ENCODE measurements at regions not wholly inside any gene's neighbourhood (a gene's known extent, or its start where the extent isn't known, plus 50 kb on each side); places are given as distances from the start of the nearest gene placed in this dataset.
"Not testable (repeated sequence)": the region's sequence is repeated elsewhere in the genome, so short reads cannot be mapped to it uniquely, and the experiment has no call there.

GRCh38 chr16:27600381-27600780, 50.4 kb downstream of the KATNIP start:
- intact Hi-C loops (cut with micrococcal nuclease) = no loop called here

DNA sequence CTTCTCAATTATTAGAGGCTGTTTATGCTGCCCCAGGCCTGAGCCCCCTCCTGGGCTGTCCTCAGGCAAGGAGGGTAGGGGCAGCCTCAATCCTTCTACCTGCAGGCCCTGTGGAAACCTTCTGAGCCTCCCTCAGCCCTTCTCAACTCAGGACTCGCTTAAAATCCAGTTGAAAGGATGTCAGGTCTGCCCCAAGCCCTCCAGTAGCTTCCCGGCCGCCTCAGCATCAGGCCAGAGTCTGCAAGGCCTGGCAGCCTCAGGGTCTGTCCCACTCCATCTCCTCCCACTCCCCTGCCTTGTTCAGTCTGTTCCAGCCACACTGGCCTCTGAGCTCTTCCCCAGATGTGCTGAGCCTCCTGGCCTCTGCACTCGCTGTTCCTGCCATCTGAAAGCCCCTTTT, 52.2 kb downstream of the KATNIP start:
- intact Hi-C loops (cut with micrococcal nuclease) = no loop called here

DNA sequence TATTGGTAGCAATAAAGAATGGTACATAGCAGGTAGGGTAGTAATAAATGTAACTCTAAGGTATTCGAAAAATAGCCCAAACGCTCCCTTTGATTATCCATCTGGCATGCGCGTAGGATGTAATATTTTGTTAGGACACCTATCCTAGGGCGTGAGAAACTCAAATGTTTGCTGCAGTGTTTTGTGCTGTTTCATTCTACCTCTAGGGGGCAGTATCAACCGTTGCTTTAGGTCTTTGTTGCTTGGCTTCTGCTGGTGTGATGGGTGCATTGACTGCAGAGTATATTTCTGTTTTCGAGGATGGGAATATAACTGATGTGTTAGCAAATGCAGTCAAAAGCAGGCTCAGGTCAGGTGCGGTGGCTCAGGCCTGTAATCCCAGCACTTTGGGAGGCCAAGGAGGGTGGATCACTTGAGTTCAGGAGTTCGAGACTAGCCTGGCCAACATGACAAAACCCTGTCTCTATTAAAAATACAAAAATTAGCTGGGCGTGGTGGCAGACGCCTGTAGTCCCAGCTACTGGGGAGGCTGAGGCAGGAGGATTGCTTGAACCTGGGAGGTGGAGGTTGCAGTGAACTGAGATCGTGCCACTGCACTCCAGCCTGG, 55.7 kb downstream of the KATNIP start:
- intact Hi-C loops (cut with micrococcal nuclease) = loop anchor here (2.0 kb wide), 1 partner anchor 465 kb away; no protein-coding TSS in a partner anchor

DNA sequence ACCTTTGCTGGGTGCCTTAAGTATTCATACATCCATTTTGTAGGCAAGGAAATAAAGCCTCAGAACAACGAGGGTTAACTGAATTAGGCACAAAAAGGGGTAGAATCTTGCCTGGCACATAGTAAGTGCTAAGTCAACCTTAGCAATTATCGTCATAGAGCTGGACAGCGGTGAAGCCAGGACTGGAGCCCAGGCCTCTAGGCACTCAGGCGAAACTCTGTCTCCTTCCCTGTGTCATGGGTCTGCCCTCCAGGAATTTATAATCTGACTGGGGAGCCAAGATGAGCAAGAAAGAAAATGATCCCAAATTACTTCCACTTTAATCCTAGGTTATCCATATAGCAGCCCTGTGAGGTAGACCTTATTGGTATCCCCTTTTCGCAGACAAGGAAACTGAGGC, 61.4 kb downstream of the KATNIP start:
- intact Hi-C loops (cut with micrococcal nuclease) = no loop called here

GRCh38 chr16:27613238-27613791, 63.4 kb downstream of the KATNIP start:
- intact Hi-C loops (cut with micrococcal nuclease) = no loop called here

DNA sequence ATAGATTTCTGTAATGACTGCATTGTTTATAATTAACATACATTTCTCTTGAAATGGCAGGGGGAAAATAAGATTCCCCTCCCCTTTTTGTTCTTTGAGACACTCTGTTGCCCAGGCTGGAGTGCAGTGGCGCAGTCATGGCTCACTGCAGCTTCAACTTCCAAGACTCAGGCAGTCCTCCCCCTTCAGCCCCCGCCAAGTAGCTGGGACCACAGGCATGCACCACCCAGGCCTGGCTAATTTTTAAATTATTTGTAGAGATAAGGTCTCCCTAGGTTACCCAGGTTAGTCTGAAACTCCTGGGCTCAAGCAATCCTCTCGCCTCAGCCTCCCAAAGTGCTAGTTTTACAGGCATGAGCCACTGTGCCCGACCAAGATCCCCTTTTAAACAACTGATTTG, 67.7 kb downstream of the KATNIP start:
- intact Hi-C loops (cut with micrococcal nuclease) = no loop called here

DNA sequence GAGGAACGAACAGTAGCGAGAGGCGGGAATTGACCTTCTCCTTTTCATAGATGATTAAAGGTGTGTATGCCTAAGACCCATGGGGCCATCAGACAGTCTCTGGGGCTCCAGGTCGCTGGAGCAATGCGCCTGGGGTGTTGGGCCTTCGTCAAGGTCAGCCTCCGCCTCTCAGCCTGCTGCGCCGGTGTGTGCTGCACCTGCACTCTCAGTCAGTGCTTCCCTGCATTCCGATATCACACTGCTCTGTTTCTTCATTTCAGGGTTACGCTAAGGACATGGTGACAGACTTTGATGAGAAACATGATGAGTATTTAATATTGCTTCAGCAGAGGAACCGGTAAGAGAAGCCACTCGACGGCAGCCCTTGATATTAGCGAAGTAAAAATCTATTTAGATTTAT, 68.2 kb downstream of the KATNIP start:
- intact Hi-C loops (cut with micrococcal nuclease) = no loop called here

- intact Hi-C loops (cut with micrococcal nuclease) = no loop called here
These were observed 68.8 kb downstream of the KATNIP start for GRCh38 chr16:27618606-27619327.

DNA sequence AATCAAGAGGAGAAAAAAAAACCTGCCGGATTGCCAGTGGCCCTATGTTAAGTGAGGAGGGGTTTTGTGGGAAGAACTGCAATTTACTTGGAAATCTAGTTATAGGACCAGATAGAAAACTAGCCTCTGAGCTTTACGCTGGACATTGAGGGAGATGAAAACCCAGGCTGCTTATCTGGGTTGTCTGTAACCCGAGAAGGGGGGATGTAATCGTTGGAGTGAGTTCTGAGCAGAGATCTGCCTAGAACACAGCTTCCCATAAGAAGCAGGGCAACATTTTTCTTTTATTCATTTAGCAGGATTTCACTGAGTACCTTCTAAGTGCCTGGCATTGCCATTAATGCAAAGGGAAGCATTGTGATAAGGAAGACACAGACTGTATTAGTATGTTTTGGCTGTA, 70.6 kb downstream of the KATNIP start:
- intact Hi-C loops (cut with micrococcal nuclease) = no loop called here

- intact Hi-C loops (cut with micrococcal nuclease) = no loop called here
These were observed 74.5 kb downstream of the KATNIP start for GRCh38 chr16:27624154-27625049.

- intact Hi-C loops (cut with micrococcal nuclease) = no loop called here
These were observed 75.2 kb downstream of the KATNIP start for GRCh38 chr16:27625050-27625697.

DNA sequence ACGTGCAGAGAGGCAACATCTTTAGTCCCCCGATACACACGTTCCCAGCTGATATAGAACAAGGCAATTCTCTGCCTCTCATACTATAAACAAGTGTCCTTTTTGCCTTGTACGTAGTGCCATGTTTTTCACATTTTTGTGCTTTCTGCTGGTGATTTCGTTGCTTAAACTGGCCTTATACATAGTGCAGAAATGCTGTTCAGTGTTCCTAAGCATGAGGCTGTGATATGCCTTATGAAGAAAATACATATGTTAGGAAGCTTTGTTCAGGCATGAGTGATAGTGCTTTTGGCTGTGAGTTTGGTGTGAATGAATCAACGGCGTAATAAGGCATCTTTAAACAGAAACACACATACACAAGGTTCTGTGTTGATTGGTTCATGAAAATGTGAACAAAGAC, 77.2 kb downstream of the KATNIP start:
- intact Hi-C loops (cut with micrococcal nuclease) = no loop called here

DNA sequence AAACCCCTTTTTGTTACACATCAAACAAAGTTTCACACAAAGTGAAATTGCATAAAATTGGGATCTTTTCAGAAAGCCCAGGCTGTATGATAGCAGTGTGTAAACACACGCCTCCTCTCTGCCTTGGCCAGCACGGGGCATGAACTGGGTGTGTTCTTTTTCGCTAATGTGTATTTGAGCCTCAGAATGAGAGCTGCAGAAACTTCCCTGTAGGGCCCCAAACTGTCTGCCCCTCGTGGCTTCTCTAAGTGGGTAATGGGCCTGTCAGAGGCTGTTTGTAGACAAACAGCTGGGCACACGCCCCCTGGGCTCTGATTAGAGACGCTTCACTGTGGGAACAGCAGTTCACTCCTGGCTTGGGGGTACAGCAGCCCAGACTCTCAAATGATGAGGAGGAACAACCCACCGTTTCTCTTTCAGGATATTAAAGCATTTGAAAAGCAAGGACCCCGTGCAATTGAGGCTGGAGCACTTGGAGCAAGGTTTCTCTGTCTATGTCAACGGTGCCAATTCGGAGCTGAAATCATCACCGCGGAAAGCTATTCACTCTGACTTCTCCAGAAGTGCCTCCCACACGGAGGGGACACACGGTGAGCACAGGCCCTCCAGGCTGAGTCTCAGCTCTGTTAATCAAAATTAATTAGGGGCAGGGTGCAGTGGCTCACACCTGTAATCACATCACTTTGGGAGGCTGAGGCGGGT, 78.4 kb downstream of the KATNIP start:
- intact Hi-C loops (cut with micrococcal nuclease) = no loop called here

GRCh38 chr16:27628943-27629462, 79.1 kb downstream of the KATNIP start:
- intact Hi-C loops (cut with micrococcal nuclease) = not testable (repeated sequence)

GRCh38 chr16:27632216-27632615, 82.3 kb downstream of the KATNIP start:
- intact Hi-C loops (cut with micrococcal nuclease) = loop anchor here (10.0 kb wide), 1 partner anchor 233 kb away; no protein-coding TSS in a partner anchor

- intact Hi-C loops (cut with micrococcal nuclease) = loop anchor here (10.0 kb wide), 1 partner anchor 232 kb away; no protein-coding TSS in a partner anchor
These were observed 83.3 kb downstream of the KATNIP start for GRCh38 chr16:27633221-27633620.

DNA sequence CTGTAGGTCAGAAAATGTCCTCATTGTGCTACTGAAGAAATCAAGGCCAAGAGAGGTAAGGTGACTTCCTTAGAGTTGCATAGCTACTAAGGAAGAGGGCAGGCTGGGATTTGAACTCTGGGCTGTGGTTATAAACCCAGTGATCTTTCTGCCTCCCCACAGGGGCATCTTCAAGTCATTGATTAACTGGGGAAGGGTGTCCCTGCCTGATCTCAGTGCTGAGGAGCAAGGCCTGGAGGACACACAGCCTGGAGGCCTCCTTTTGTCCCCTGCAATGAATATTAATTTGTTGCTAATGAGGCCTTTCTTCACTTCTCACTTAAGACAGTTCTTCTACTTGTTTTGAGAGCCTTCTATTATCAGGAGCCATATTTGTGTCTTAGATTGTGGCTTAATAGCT, 83.8 kb downstream of the KATNIP start:
- intact Hi-C loops (cut with micrococcal nuclease) = loop anchor here (10.0 kb wide), 1 partner anchor 231 kb away; no protein-coding TSS in a partner anchor

DNA sequence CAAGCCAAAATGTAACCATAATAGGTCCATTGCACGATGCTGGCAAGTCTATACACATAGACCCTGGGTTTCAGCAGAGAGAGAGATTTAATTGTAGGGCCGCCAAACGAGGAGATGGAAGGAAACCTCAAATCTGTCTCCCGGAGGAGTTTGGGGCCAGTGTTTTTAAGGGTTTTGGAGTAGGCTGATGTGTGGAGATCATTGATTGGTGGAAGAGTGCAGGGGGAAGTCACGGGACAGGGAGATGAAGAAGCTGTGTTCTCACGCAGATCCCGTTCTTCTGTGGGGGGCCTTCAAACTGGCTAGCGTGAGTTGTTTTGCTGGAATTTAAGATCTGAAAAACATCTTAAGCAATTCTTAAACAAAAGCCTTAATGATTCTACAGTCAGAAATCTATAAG, 84.8 kb downstream of the KATNIP start:
- intact Hi-C loops (cut with micrococcal nuclease) = loop anchor here (10.0 kb wide), 1 partner anchor 230 kb away; no protein-coding TSS in a partner anchor

DNA sequence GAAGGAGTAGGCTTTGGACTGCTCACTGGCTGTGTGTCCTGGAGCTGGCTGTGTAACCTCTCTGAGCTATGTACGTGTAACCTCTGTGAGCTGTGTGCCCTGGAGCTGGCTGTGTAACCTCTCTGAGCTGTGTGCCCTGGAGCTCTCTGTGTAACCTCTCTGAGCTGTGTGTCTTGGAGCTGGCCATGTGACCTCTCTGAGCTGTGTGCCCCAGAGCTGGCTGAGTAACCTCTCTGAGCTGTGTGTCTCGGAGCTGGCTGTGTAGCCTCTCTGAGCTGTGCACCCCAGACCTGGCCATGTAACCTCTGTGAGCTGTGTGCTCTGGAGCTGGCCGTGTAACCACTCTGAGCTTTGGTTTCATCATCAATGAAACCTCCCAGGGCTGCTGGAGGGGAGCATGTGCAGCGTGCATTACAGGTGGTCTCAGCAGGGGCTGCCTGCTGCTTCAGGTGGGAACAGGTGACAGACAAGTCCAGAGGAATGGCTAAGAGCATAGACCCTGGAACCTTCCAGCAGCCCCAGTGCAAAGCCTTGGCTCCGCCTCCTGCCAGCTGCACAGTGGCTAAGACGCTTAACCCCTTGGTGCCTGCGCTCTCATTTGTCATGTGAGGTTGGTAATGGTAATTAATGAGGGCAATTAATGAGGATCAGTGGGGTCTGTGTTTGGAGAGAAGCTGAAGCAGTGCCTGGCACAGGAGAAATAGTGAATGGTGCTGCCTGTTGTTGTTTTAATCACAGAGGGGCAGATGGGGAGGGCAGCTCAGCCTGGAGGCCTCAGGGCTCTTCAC, 86.7 kb downstream of the KATNIP start:
- intact Hi-C loops (cut with micrococcal nuclease) = loop anchor here (10.0 kb wide), 1 partner anchor 228 kb away; no protein-coding TSS in a partner anchor

Measured in T-helper 1 cell treated with Interleukin-12 subunit alpha and Interleukin-12 subunit beta and Interleukin-4 antibody, amounts not matched to agents 30 ng/mL and 1 ng/mL, for 36 hours (primary cell).